ENCODE measurements at regions not wholly inside any gene's neighbourhood (a gene's known extent, or its start where the extent isn't known, plus 50 kb on each side); places are given as distances from the start of the nearest gene placed in this dataset.
"Not testable (repeated sequence)": the region's sequence is repeated elsewhere in the genome, so short reads cannot be mapped to it uniquely, and the experiment has no call there.

GRCh38 chr7:153942036-153942435 is 110.2 kb upstream of the DPP6 start:
- DNase-seq (ENCODE audit: low spot score), result no peak

- no peak for DNase-seq (ENCODE audit: low spot score)
These were observed 108.7 kb upstream of the DPP6 start for GRCh38 chr7:153943457-153943856.

GRCh38 chr7:153943861-153944260 is 108.3 kb upstream of the DPP6 start:
- DNase-seq (ENCODE audit: low spot score), result no peak

GRCh38 chr7:153948060-153948459 is 104.1 kb upstream of the DPP6 start:
- no peak for DNase-seq (ENCODE audit: low spot score)

- no peak for DNase-seq (ENCODE audit: low spot score)
These were observed 100.9 kb upstream of the DPP6 start for GRCh38 chr7:153951316-153951715.

GRCh38 chr7:153954477-153954876 is 97.7 kb upstream of the DPP6 start:
- no peak for DNase-seq (ENCODE audit: low spot score)

- DNase-seq (ENCODE audit: low spot score), result not testable (repeated sequence)
These were observed 94.5 kb upstream of the DPP6 start for GRCh38 chr7:153957677-153958076.

GRCh38 chr7:153958381-153958780 is 93.8 kb upstream of the DPP6 start:
- not testable (repeated sequence) for DNase-seq (ENCODE audit: low spot score)

- DNase-seq (ENCODE audit: low spot score), result not testable (repeated sequence)
These were observed 93.4 kb upstream of the DPP6 start for GRCh38 chr7:153958789-153959188.

- not testable (repeated sequence) for DNase-seq (ENCODE audit: low spot score)
These were observed 87.6 kb upstream of the DPP6 start for GRCh38 chr7:153964481-153965112.

GRCh38 chr7:153969016-153969415 is 83.2 kb upstream of the DPP6 start:
- not testable (repeated sequence) for DNase-seq (ENCODE audit: low spot score)

GRCh38 chr7:153974603-153975002 is 77.6 kb upstream of the DPP6 start:
- not testable (repeated sequence) for DNase-seq (ENCODE audit: low spot score)

- not testable (repeated sequence) for DNase-seq (ENCODE audit: low spot score)
These were observed 75.5 kb upstream of the DPP6 start for GRCh38 chr7:153976745-153977144.

GRCh38 chr7:153983186-153983585 is 69.0 kb upstream of the DPP6 start:
- DNase-seq (ENCODE audit: low spot score), result not testable (repeated sequence)

- not testable (repeated sequence) for DNase-seq (ENCODE audit: low spot score)
These were observed 63.1 kb upstream of the DPP6 start for GRCh38 chr7:153989066-153989627.

GRCh38 chr7:153989742-153990425 is 62.3 kb upstream of the DPP6 start:
- DNase-seq (ENCODE audit: low spot score), result not testable (repeated sequence)

- DNase-seq (ENCODE audit: low spot score), result not testable (repeated sequence)
These were observed 60.7 kb upstream of the DPP6 start for GRCh38 chr7:153991471-153991870.

- DNase-seq (ENCODE audit: low spot score), result not testable (repeated sequence)
These were observed 58.8 kb upstream of the DPP6 start for GRCh38 chr7:153993402-153993801.

- not testable (repeated sequence) for DNase-seq (ENCODE audit: low spot score)
These were observed 53.3 kb upstream of the DPP6 start for GRCh38 chr7:153998896-153999295.

Measured in HuH-7 (cell line).